ENCODE measurements at regions not wholly inside any gene's neighbourhood (a gene's known extent, or its start where the extent isn't known, plus 50 kb on each side); places are given as distances from the start of the nearest gene placed in this dataset.

DNA sequence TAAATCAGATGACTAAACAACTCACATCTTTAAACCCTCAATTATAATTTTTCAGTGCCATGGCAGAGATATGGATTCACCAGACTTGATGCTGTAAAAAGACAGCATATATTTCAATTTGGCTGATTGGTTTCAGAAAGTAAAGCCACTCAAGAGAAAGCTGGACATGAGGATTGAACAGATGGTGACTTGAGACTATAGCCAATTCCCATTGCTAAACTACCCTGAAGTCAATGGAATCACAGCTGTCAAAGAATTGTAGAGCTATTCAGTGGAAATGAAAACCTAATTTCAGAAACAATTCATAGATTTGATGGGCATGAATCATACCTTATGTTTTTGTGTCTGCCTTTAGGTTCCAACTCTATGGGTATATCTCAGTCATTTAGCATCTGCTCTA, 510.6 kb upstream of the BOD1L1 start:
- DNase-seq (ENCODE audit: low read depth): no peak
- no peak for TF ChIP-seq CTCF (IDR thresholded peaks at IDR 0.05; ENCODE audit: low read depth, low read length, missing control alignments)
- no peak overlapping the region for H3K4me3 ChIP-seq (ENCODE audit: low read depth, low read length)

DNA sequence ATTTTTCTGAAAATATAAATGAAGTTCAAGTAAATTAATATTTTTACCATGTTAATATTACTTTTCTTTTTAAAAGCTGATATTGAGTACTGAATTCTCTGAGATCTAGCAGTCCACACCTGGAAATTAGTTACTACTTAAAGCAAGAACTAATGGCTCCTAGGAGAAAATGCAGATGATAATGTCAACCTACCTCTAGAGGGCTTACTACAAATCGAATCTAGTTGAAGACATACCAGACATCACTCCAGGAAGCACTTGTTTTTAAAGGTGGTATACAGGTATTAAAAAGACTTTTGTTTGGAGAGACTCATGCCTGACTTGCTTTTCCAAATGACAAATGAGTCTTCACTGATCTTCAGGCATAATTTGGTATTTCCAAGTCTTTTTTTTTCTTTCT, 516.4 kb upstream of the BOD1L1 start:
- no peak for DNase-seq (ENCODE audit: low read depth)
- TF ChIP-seq CTCF (IDR thresholded peaks at IDR 0.05; ENCODE audit: low read depth, low read length, missing control alignments): peak; percentile 6
- no peak overlapping the region for H3K4me3 ChIP-seq (ENCODE audit: low read depth, low read length)

DNA sequence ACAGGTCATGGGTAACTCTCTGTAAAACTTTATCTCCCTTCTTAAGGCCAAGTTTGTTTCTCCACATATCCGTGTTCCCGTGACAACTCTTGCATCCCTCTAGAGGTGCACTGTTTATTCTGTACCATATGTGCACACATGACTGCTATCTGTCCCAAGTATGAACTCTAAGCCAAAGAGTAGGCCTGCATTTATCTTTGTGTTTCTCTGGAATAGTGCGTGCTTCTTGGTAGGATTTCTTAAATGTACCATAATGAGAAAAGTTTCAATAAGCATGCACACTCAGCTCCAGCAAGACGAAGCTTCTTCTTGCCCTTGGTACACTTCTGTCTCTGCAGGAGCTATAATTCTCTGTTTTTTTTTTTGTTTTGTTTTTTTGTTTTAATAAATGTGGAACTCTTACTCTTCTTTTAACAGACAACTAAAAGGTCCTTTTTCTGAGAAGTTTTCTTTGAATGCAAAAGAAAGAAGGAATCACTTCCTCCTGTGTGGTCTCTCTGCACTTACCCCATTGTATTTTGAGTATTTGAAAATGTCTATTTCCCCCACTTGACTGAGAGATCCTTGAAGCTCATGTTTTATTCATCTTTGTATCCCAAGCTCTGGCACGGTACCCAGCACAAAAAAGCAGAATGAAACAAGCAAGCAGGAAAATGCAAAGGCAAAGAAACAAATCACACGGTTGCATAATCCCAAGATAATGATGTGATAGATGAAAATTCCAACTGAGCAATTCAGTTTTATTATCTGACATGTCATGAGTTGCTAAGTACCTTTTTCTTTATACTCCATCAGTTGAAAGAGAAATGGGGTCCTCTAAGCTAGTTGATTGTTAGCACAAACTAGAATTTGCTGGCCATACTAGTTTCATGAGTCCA, 521.9 kb upstream of the BOD1L1 start:
- no peak for DNase-seq (ENCODE audit: low read depth)
- no peak overlapping the region for H3K4me3 ChIP-seq (ENCODE audit: low read depth, low read length)
- TF ChIP-seq CTCF (IDR thresholded peaks at IDR 0.05; ENCODE audit: low read depth, low read length, missing control alignments): no peak

- DNase-seq (ENCODE audit: low read depth): no peak
- no peak for TF ChIP-seq CTCF (IDR thresholded peaks at IDR 0.05; ENCODE audit: low read depth, low read length, missing control alignments)
- no peak overlapping the region for H3K4me3 ChIP-seq (ENCODE audit: low read depth, low read length)
Measured at GRCh38 chr4:14151101-14151500, 523.6 kb upstream of the BOD1L1 start.

GRCh38 chr4:14152834-14153519, 525.5 kb upstream of the BOD1L1 start:
- H3K4me3 ChIP-seq (ENCODE audit: low read depth, low read length): no peak overlapping the region
- TF ChIP-seq CTCF (IDR thresholded peaks at IDR 0.05; ENCODE audit: low read depth, low read length, missing control alignments): no peak
- no peak for DNase-seq (ENCODE audit: low read depth)

- TF ChIP-seq CTCF (IDR thresholded peaks at IDR 0.05; ENCODE audit: low read depth, low read length, missing control alignments): no peak
- no peak overlapping the region for H3K4me3 ChIP-seq (ENCODE audit: low read depth, low read length)
- no peak for DNase-seq (ENCODE audit: low read depth)
Measured at GRCh38 chr4:14155803-14156202, 528.3 kb upstream of the BOD1L1 start.

Measured in GM12864 (cell line).